ENCODE measurements at regions not wholly inside any gene's neighbourhood (a gene's known extent, or its start where the extent isn't known, plus 50 kb on each side); places are given as distances from the start of the nearest gene placed in this dataset.

DNA sequence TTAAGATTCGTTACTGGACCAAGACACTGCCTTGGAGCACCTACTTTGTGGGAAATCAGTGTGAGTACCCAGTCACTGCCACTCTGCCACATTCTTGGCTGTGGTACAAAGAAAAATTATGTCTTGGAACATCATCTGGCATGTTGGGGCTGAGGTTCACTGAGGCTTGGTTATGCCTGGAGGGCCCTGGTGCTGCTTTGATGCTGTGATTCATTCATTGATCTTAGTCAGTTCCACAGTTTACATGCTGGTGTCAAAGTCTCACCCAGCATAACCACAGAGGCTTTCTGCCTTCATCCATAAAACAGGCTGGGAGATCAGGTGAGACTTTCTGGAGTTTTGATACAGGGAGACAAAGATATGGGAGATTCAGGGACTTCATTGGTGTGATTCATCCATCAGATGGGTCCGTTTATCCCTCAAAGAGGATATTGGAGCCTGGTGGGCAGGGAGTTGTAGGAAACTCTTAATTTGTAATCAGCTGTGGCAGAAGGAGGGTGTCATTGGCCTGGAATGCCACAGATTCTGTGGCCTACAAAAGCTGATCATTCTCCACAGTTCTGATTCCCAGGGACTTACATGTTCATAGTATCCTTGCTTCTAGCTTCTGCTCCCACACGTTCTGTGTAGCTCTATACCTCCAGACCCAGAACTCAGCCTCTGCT, 322.5 kb downstream of the PMP22 start:
- DNase-seq, result peak; percentile 83

- DNase-seq, result peak; percentile 35
These were observed 324.2 kb downstream of the PMP22 start for GRCh38 chr17:14940938-14941265.

- DNase-seq, result no peak
These were observed 324.8 kb downstream of the PMP22 start for GRCh38 chr17:14940108-14940937.

- no peak for DNase-seq
These were observed 329.2 kb downstream of the PMP22 start for GRCh38 chr17:14935845-14936485.

DNA sequence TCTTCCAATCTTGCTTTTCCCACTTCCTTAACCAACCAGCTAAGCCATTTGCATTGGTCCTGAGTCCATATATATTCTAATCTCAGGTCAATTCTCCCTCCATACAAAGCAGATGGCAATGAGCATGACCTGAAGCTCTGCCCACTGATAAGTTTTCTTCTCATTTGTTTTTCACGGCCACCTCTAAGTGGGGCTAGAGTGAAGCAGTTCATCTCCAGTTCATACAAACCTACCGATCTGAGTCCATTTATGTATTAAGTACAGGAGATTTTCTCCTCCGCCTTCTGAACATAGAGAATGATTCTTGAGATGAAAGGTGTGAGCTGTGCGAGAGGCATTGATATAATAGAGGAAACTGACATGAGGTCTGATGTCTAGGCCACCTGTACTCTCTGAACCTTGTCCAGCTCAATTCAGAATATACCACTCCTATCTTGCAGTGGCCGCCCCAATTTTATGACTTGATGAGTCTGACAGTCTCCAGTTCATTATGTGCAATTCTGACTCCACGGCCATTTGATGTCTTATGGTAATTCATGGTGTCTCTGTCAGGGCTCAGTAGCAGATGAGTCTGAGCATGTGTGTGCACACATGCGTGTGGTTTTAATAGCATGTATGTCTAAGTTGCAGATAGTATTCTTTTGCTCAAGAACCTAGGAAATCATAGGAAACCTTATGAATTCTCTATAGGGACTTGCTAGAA, 329.8 kb downstream of the PMP22 start:
- DNase-seq, result no peak

DNA sequence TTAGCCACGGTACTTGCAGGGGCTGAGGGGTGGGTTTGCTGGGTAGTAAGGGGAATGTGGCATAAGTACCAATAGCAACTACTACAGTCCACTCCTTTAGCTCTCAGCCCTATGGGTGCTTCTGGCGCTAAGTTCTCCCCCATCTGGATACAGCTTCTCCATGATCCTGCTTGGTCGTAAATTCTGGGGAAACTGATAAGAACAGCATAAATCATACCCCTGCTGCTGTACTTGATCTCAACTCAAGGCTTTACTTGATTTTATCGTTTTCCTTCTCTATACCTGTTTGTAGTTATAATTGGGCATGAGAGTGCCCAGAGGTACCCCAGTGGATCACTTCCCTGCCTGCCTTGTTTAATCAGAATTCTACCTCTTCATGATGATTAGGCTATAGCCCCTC, 331.4 kb downstream of the PMP22 start:
- no peak for DNase-seq

DNA sequence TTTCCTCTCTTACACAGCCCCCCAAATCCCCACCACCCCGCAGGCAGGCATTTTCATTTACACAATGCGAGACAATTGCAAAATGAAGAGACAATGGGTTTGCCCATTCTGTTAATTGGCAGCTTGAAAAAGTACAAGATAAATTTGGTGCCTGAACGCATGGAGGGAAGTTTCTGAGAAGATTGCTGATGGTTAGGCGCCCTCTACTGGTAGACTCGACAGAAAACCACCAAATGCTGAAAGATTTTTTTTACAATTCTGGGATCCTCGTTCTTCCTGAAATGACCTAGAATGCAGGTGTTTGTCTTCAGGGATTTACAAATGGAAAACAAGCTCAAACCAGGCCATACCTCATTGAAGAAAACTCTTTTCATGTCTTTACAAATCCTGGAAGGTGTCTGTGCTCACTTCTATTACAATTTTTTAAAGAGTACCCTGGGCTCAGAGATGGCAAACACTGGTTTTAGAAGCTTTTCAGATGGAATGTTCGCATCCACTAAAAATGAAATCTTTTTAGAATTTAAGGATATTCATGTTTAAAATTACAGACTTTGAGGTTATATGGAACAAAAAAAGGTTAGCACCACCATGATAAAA, 338.5 kb downstream of the PMP22 start:
- peak; percentile 72 for DNase-seq

- DNase-seq, result no peak
These were observed 339.1 kb downstream of the PMP22 start for GRCh38 chr17:14926073-14926472.

GRCh38 chr17:14925498-14925897, 339.6 kb downstream of the PMP22 start:
- DNase-seq, result no peak

DNA sequence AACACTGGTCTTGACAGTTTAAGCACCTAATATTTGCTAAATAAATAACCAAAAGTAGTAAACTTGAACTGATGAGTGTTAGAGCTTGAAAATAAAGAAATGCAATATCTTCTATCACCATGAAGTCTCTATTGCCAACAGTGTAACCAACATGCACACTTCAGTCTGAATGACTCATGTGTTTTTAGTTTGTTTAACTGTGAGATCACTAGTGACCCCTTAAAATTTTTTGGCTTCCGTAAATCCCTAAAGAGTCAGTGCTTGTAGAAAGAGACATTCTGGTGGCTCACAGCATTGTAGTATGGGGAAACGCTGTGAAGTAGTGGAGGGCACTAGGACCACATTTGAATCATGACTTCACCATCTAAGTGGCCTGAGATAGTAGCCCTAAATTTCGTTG, 341.1 kb downstream of the PMP22 start:
- DNase-seq, result peak; percentile 57

- peak; percentile 30 for DNase-seq
These were observed 342.7 kb downstream of the PMP22 start for GRCh38 chr17:14922411-14922810.

DNA sequence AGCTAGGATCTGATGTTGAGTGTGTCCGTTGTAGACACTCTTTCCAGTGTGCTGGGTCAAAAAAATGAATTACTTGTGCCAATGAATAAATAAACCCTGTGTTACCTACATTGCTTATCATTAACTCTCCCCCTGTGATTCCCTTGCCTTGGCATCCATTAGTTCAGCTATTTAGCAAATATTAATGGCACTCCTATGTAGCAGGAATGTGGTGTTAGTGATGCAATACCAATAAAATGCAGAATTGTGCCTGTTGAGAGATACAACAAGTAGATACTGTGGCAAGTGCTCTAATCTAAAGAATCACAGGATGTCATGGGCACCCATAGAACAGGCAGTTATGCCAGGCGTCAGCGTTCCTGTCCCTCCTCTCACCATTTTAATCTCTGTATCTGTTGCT, 343.2 kb downstream of the PMP22 start:
- DNase-seq, result peak; percentile 55

DNA sequence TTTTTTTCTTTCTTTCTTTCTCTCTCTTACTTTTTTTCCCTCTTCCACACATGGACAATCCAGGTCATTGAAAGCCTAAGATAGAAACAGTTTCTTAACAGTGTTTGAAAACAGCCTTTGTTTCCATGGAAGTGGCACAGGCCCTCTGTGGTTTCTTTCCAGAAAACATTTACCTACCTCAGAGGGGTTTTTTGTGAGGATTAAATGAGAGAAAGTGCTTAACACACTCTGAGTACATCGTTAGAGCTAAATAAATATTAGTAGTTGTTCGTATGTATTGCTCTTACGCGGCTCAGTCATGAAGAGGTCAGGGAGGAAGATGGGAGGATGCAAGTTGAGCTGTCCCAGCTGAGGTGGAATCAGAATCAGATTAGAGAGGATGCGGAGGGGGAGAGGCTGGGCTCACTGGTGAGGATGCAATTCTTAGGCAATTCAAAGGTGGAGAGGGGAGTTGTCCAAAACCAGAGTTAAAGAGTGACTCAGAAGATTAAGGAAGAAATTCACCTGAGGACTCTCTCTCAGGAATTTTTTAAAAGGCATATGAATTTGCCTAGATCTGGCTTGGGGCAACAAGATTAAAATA, 345.4 kb downstream of the PMP22 start:
- no peak for DNase-seq

DNA sequence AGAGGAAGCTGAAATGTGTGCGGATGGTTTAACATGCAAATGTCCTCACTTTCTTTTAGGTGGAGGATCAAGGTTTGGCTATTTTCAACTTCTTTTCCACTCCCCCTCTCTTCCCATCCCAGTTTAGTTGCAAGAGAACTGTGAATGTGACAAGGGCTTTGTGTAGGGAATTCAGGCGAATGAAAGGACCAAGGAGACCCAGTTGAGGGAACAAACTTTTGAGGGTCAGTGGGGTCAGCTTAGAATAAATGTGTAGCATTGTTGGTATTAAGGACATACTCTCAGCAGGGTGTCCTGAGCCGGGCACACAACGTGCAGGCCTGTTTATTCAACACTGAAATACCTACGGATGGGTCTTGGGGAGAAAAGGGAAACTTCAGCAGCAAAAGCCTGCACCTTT, 346.0 kb downstream of the PMP22 start:
- DNase-seq, result no peak

- peak; percentile 80 for DNase-seq
These were observed 346.6 kb downstream of the PMP22 start for GRCh38 chr17:14918540-14918939.

DNA sequence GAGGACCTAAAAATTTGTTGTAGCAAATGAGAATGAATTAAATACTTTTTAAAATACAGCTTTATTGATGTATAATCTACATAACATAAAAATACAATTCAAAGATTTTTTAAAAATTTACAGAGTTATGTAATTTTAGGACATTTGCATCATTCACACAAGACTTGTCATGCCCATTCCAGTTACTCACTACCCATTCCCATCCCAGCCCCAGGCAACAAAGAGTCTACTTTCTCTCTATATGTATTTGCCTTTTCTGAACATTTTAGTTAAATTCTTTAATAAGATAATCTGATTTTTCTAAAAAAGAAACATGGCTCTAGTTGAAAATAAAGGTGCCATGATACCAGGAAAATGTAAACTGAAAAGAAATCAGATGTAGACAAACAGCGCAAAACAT, 354.2 kb downstream of the PMP22 start:
- no peak for DNase-seq

DNA sequence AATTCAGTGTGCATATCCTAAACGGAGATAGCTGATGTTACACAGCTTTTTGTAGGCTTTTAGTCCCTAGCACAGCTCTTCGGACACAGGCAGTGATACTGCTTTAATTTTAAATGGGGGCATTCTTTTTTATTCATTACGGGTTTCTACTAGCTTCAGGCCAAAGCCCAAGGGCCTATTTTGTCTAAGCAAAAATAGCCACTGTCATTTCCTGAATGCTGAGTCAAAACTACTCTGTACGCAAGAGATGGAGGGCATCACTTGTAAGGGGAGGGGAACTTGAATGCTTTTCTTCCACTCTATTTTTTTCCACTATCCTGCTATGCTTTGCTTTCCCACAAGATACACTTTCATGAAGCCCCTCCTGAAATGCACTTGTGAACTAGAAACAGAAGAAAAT, 360.7 kb downstream of the PMP22 start:
- peak; percentile 36 for DNase-seq

DNA sequence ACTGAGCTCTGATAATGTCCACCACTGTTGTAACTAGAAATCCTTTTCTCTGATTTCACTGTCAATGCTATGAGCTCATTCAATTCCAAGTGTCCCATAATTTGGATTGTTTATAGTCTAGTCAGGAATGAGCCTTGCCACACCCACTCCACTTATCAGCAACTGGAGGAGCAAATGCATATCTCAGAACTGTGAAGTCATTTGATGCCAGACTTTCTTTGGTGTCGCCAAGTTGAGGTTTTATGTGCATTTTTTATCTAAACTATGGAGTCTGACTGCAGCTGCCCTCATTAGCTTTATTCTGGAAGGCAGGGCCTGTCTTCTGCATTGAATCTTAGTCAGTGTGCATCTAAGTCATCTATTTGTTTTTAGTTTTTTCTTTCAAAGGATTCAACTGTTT, 361.3 kb downstream of the PMP22 start:
- DNase-seq, result peak; percentile 69

DNA sequence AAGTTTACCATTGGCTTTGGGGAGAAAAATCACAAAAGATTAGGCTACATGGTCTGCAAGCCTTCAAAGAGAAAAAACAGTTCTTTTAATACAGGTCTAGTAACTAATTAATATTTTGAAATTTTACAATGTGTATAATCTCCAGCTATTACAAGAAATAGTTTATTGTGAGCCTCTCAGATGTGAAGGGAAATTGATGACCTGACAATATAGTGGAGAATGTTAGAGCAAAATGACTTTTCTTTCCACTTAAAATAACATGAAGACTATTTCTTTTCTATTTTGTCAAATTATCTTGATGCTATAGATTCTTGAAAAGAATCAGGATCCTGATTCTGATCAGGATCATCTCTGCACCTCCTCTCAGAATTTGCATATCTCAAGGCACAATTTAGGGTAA, 362.3 kb downstream of the PMP22 start:
- DNase-seq, result no peak

DNA sequence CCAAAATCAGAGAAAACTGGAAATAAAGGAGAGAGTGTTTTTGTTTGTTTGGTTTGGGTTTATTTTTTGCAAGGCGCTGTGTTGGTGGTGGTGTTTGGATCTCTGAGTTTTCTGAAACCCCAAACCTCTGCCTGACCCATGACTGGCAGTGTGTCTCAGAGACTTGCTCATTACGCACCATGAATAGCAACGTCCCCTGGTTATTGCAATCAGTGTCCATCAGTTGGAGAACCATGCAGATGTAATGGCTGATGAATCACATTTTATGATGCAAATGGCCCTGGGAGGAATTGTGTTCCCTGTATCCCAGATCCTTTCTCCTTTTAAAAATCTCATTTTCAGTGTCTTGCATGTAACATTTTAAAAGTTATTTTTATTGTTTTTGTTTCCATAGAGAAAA, 362.8 kb downstream of the PMP22 start:
- DNase-seq, result no peak

DNA sequence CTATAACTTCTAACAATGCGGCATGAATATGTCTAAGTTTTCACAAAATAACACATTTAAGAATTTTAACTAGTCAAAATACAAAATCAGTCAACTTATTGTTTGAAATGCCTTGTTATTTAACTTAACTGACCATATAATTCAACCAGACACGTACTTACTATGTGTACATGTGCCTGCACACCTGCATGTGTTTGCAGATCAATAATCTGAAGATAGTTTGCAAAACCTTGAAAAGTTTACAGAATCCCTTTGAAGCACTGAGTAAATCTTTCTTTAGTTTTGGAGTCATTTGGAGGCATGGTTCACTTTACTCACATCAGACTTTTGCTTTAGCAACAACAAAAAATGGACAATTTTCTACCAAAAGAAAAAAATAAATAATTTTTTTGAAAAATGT, 363.8 kb downstream of the PMP22 start:
- no peak for DNase-seq

DNA sequence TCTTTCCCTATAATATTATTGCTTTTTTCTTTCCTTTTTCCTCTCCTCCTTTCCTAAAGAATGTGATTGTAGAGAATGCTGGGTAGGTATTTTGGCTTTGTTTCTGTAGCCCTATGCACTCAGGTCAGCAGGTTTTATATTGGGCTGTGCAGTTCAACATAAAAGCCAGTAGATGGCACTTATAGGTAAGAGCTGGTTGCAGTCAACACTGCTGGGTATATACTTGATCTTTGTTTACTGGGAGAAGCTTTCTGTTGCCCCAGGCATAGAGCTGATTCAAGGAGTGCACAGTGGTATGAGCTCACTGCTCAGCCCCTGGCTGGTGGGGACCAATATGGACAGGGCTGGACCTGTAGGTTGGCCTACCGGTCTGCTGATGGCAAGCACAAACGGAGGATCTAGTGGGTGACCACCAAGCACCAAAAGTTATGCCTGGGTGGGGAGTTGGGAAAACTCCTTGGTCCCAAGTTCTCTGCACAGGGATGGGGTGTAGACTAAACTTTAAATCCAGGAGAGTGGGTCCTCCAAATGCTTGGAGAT, 378.9 kb downstream of the PMP22 start:
- peak; percentile 57 for DNase-seq
